Skeletal muscle tissue (tissue), 3 donors: ENCODE measurements at regions not wholly inside any gene's neighbourhood (a gene's known extent, or its start where the extent isn't known, plus 50 kb on each side); places are given as distances from the start of the nearest gene placed in this dataset.
"Not testable (repeated sequence)": the region's sequence is repeated elsewhere in the genome, so short reads cannot be mapped to it uniquely, and the experiment has no call there.

Experiments
- H3K27ac ChIP-seq: one replicate; pipeline ENCODE4 v1.7.0; 2013; ENCODE audit warnings: mild to moderate bottlenecking, low read depth, low read length, inconsistent platforms
- H3K27me3 ChIP-seq, 3 donors: one replicate each; pipeline ENCODE4 v1.7.0; 2013; ENCODE audit warnings: low read length in 3 of 3; ENCODE audit not compliant: control insufficient read depth in 3 of 3, insufficient read depth in 3 of 3
- H3K36me3 ChIP-seq, 3 donors: one replicate each; pipeline ENCODE4 v1.7.0; 2013; ENCODE audit warnings: low read length in 3 of 3; ENCODE audit not compliant: control insufficient read depth in 3 of 3, insufficient read depth in 3 of 3
- H3K4me1 ChIP-seq, 3 donors: one replicate each; pipeline ENCODE4 v1.7.0; 2013; ENCODE audit warnings: low read length in 3 of 3, mild to moderate bottlenecking in 3 of 3; ENCODE audit not compliant: control insufficient read depth in 3 of 3, insufficient read depth in 3 of 3
- H3K4me3 ChIP-seq, 3 donors: one replicate each; pipeline ENCODE4 v1.7.0; 2013; ENCODE audit warnings: low read length in 3 of 3
- H3K9ac ChIP-seq, 3 donors: one replicate each; pipeline ENCODE4 v1.7.0; 2013; ENCODE audit warnings: low read length in 3 of 3, mild to moderate bottlenecking in 3 of 3, moderate library complexity in 2 of 3, low read depth in 1 of 3
- H3K9me3 ChIP-seq, 3 donors: one replicate each; pipeline ENCODE4 v1.7.0; 2013; ENCODE audit warnings: low read length in 3 of 3; ENCODE audit not compliant: control insufficient read depth in 3 of 3
- donor health status: Osteomylitis.

DNA sequence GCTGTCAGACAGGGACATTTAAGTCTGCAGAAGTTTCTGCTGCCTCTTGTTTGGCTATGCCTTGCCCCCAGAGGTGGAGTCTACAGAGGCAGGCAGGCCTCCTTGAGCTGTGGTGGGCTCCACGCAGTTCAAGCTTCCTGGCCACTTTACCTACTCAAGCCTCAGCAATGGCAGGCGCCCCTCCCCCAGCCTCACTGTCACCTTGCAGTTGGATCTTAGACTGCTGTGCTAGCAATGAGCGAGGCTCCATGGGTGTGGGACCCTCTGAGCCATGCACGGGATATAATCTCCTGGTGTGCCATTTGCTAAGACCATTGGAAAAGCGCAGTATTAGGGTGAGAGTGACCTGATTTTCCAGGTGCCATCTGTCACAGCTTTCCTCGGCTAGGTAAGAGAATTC, 542.7 kb upstream of the SEMA6A start:
- H3K9me3 ChIP-seq, H3K9ac ChIP-seq, H3K27ac ChIP-seq, H3K36me3 ChIP-seq, H3K4me1 ChIP-seq, H3K27me3 ChIP-seq, H3K4me3 ChIP-seq: not testable (repeated sequence)

GRCh38 chr5:117110548-117110947, 535.9 kb upstream of the SEMA6A start:
- Histone ChIP-seq H3K9me3 (no peaks in the 10 kb centered on the region), H3K9ac (no peak overlapping the region), H3K36me3 (no peaks in the 10 kb centered on the region), H3K4me1 (no peaks in the 10 kb centered on the region), H3K27ac (no peak overlapping the region), H3K27me3 (no peaks in the 10 kb centered on the region), H3K4me3 (no peak overlapping the region)

DNA sequence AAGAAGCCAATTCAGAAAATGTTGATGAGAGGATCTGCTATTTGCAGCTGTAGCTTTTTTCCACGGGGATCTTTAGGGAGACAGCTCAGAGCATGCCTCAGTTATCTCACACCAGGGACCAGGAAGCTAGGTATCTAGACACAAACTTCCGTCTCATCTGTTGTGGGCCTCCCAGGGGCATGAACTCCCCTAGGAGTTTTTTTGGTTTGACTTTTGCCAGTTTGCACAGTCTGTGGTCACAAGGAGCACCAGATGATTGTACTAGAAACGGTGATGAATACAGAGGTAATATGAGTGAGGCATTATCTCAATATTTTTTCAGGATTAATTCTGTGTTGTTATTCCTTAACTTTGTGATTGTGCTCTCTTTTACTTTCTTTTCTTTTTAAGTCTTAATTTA, 533.2 kb upstream of the SEMA6A start:
- no peaks in the 10 kb centered on the region for H3K9me3 ChIP-seq
- no peaks in the 10 kb centered on the region for H3K27me3 ChIP-seq
- no peaks in the 10 kb centered on the region for H3K36me3 ChIP-seq
- H3K4me3 ChIP-seq: no peak overlapping the region
- H3K27ac ChIP-seq: no peak overlapping the region
- H3K4me1 ChIP-seq: no peaks in the 10 kb centered on the region
- no peak overlapping the region for H3K9ac ChIP-seq

DNA sequence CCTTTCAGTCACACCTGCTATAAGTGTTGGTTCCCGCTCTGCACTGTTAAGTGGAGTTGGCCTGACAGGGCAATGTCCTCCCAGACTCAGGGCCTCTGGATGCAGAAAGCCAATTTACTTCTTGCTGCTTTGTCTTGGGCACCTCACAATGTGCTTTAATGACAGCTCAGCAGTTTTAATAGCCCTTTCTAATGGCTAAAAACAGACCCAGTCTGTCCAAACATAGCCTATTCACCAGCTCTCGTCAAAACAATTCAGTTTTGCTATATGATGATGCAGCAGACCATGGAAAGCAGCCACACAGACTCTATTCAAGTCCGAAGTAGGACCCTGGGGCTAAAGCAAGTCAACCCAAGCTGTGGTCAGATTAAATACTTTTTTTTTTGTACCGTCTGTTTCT, 529.1 kb upstream of the SEMA6A start:
- no peaks in the 10 kb centered on the region for H3K36me3 ChIP-seq
- H3K9me3 ChIP-seq: no peaks in the 10 kb centered on the region
- no peaks in the 10 kb centered on the region for H3K27me3 ChIP-seq
- H3K27ac ChIP-seq: no peak overlapping the region
- no peak overlapping the region for H3K4me3 ChIP-seq
- H3K4me1 ChIP-seq: no peaks in the 10 kb centered on the region
- no peak overlapping the region for H3K9ac ChIP-seq

- H3K27ac ChIP-seq: no peak overlapping the region
- no peaks in the 10 kb centered on the region for H3K9me3 ChIP-seq
- H3K27me3 ChIP-seq: no peaks in the 10 kb centered on the region
- no peak overlapping the region for H3K9ac ChIP-seq
- H3K36me3 ChIP-seq: no peaks in the 10 kb centered on the region
- H3K4me3 ChIP-seq: no peak overlapping the region
- no peaks in the 10 kb centered on the region for H3K4me1 ChIP-seq
Measured at GRCh38 chr5:117102591-117102990, 528.0 kb upstream of the SEMA6A start.

- Histone ChIP-seq H3K27me3 (no peaks in the 10 kb centered on the region), H3K4me1 (no peaks in the 10 kb centered on the region), H3K9ac (no peak overlapping the region), H3K36me3 (no peaks in the 10 kb centered on the region), H3K27ac (no peak overlapping the region), H3K4me3 (no peak overlapping the region), H3K9me3 (no peaks in the 10 kb centered on the region)
Measured at GRCh38 chr5:117100176-117100575, 525.6 kb upstream of the SEMA6A start.

- H3K36me3 ChIP-seq: no peaks in the 10 kb centered on the region
- no peak overlapping the region for H3K9ac ChIP-seq
- no peak overlapping the region for H3K27ac ChIP-seq
- H3K9me3 ChIP-seq: no peaks in the 10 kb centered on the region
- no peak overlapping the region for H3K4me3 ChIP-seq
- no peaks in the 10 kb centered on the region for H3K4me1 ChIP-seq
- no peaks in the 10 kb centered on the region for H3K27me3 ChIP-seq
Measured at GRCh38 chr5:117098094-117098493, 523.5 kb upstream of the SEMA6A start.

- H3K9me3 ChIP-seq: no peaks in the 10 kb centered on the region
- H3K9ac ChIP-seq: no peak overlapping the region
- H3K4me3 ChIP-seq: no peak overlapping the region
- H3K27ac ChIP-seq: no peak overlapping the region
- H3K36me3 ChIP-seq: no peaks in the 10 kb centered on the region
- no peaks in the 10 kb centered on the region for H3K27me3 ChIP-seq
- no peaks in the 10 kb centered on the region for H3K4me1 ChIP-seq
Measured at GRCh38 chr5:117095346-117096332, 521.0 kb upstream of the SEMA6A start.

- Histone ChIP-seq H3K4me3 (no peak overlapping the region), H3K9me3 (no peaks in the 10 kb centered on the region)
Measured at GRCh38 chr5:117094114-117094815, 519.6 kb upstream of the SEMA6A start.

DNA sequence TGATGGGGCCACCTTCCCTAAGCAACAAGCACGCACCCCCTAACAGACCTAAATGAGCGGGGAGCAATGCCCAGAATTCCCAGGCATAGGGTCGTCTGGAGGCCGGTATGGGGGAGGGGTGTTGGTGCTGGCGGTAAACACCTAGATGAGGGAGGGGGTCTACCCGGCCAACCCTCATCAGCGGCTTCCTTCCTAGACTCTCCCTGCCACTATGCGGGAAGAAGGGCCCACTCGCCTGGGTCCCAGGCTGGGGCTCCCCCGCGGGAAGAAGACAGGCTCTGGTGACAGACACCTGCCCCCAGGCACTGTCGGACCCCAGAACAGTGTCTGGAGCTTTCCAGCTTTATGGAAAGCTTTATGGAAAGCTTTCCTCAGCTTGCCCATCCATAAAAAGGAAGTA, 519.0 kb upstream of the SEMA6A start:
- H3K4me3 ChIP-seq: no peak overlapping the region
- H3K27me3 ChIP-seq: no peaks in the 10 kb centered on the region
- H3K9me3 ChIP-seq: no peaks in the 10 kb centered on the region
- H3K9ac ChIP-seq: no peak overlapping the region
- H3K4me1 ChIP-seq: no peaks in the 10 kb centered on the region
- H3K27ac ChIP-seq: no peak overlapping the region
- H3K36me3 ChIP-seq: no peaks in the 10 kb centered on the region

More at GRCh38 chr5:117094114-117094815, 519.6 kb upstream of the SEMA6A start:
- Histone ChIP-seq H3K9ac (no peak overlapping the region), H3K36me3 (no peaks in the 10 kb centered on the region), H3K4me1 (no peaks in the 10 kb centered on the region), H3K27me3 (no peaks in the 10 kb centered on the region), H3K27ac (no peak overlapping the region)
